ENCODE measurements at regions not wholly inside any gene's neighbourhood (a gene's known extent, or its start where the extent isn't known, plus 50 kb on each side); places are given as distances from the start of the nearest gene placed in this dataset.

DNA sequence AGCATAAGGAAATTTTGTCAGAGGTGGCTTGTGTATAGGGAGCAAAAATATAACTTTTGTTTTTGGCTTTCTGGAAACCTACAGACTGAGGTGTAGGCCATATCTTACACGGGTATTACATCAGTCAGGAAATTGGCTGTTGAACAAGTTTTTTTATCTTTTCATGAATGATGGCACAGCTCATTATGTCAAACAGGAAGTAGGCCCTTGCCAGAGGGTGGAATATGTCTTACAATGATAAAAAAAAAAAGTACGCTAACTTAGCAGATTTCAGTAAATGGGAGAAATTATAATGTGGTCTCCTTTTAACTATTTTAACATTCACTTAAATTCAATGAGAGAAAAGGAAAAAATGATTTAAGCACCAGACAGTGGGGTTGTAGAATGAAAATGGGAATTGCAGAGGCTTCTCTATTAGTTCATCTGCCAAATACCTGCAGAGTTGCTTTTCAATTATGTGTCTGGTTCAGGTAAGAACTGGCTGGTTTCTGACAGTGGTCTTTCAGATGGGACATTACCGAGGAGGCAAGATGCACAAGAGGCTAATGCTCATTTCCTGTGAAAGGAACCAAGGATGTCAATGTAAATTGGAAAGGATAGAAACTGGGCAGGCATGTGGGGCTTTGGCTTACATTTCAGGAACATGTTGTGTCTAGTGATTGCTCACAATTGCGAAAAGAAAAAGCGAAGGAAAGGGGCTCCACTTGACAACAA is 169.9 kb downstream of the NNT start:
- TF ChIP-seq, protein P1, sequence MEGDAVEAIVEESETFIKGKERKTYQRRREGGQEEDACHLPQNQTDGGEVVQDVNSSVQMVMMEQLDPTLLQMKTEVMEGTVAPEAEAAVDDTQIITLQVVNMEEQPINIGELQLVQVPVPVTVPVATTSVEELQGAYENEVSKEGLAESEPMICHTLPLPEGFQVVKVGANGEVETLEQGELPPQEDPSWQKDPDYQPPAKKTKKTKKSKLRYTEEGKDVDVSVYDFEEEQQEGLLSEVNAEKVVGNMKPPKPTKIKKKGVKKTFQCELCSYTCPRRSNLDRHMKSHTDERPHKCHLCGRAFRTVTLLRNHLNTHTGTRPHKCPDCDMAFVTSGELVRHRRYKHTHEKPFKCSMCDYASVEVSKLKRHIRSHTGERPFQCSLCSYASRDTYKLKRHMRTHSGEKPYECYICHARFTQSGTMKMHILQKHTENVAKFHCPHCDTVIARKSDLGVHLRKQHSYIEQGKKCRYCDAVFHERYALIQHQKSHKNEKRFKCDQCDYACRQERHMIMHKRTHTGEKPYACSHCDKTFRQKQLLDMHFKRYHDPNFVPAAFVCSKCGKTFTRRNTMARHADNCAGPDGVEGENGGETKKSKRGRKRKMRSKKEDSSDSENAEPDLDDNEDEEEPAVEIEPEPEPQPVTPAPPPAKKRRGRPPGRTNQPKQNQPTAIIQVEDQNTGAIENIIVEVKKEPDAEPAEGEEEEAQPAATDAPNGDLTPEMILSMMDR (conservative IDR thresholded peaks at IDR 0.05), result no peak
- TF ChIP-seq EZH2 (IDR thresholded peaks at IDR 0.05; ENCODE audit: low read depth), result no peak

Measured in PC-9 (cell line).